CD4-positive, alpha-beta T cell treated with Interleukin-15 for 1 hour (primary cell): ENCODE measurements at regions not wholly inside any gene's neighbourhood (a gene's known extent, or its start where the extent isn't known, plus 50 kb on each side); places are given as distances from the start of the nearest gene placed in this dataset.
"Not testable (repeated sequence)": the region's sequence is repeated elsewhere in the genome, so short reads cannot be mapped to it uniquely, and the experiment has no call there.

Experiments used
- DNase-seq: peaks from one replicate; pipeline ENCODE4 v3.0.0-alpha.2; 2020

DNA sequence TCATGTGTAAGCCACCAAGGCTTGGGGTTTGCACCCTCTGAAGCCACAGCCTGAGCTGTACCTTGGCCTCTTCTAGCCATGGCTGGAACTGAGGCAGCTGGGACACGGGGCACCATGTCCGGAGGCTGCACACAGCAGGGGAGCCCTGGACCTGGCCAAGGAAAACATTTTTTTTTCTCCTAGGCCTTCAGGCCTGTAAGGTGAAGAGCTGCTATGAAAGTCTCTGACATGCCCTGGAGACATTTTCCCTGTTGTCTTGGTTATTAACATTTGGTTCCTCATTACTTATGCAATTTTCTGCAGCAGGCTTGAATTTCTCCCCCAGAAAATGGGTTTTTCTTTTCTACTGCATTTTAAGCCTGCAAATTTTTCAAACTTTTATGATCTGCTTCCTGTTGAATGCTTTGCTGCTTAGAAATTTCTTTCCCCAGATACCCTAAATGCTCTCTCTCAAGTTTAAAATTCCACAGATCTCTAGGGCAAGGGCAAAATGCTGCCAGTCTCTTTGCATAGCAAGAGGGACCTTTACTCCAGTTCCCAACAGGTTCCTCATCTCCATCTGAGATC is 295.8 kb downstream of the LTN1 start:
- no peak for DNase-seq

DNA sequence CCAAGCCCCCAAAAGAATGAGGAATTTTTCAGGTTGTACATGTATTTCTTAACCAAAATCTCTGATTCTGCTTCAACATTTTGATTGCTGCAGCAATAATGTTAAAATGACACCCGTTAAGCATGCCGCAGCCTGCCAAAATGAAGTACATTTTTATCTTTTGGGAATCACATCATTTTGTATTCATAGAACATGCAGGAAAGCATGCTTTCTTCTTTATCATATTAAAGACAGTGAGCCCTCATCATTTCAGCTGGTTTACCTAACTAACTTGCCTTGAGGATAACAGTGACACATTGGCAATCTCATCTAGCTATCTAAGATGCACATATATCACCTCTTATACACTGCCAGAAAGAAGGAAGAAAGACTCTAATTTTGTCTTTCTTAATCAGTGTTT is 299.2 kb downstream of the LTN1 start:
- DNase-seq, result no peak

DNA sequence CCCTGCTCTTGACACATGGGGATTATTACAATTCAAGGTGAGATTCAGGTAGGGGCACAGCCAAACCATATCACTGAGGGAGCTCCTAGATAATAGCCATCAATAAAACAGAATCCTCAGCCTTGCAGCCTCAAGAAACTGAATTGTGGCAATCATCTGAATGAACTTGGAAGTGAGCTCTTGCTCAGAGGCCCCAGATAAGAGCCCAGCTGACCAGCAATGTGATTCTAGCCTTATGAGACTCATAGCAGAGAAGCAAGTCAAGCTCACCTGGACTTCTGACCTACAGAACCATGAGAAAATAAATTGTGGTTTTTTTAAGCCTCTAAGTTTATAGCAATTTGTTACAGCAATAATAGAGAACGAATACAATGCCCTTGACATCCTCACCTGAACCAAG is 302.5 kb downstream of the LTN1 start:
- DNase-seq, result no peak

DNA sequence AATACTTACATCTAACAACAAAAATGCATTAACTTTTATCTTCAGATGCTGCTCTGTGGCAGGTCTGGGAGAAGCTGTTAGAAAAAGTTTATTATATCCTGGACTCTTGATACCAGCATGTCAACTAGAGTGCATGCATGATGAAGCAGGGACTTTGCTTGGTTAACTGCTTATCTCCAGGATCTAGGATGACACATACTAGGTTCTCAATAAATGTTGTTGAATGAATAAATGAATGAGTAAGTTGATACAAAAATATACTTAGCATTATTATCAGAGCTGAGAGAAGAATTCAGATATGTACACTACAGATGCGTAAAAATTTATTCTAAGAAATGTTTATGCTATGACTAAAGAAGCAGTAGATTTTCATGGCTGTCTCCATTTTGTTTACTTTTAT is 304.3 kb downstream of the LTN1 start:
- no peak for DNase-seq

DNA sequence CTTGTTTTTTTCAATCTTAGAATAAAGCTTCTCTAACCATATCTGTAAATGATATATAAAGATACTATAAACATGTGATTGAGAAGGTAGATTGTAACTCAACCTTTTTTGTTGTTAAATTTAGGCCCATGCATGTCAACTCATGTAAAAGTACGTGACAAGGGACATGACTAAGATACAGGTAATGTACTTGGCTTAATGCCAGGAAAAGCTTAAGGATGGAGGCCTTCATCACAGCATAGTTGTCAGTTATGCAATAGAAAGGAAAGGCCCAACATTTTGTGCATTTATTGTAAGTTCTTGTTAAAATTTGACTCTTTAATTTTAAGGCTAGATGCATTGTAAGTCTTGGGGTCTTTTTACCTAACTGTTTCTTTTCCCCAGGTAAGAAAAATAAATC is 305.1 kb downstream of the LTN1 start:
- DNase-seq, result no peak

DNA sequence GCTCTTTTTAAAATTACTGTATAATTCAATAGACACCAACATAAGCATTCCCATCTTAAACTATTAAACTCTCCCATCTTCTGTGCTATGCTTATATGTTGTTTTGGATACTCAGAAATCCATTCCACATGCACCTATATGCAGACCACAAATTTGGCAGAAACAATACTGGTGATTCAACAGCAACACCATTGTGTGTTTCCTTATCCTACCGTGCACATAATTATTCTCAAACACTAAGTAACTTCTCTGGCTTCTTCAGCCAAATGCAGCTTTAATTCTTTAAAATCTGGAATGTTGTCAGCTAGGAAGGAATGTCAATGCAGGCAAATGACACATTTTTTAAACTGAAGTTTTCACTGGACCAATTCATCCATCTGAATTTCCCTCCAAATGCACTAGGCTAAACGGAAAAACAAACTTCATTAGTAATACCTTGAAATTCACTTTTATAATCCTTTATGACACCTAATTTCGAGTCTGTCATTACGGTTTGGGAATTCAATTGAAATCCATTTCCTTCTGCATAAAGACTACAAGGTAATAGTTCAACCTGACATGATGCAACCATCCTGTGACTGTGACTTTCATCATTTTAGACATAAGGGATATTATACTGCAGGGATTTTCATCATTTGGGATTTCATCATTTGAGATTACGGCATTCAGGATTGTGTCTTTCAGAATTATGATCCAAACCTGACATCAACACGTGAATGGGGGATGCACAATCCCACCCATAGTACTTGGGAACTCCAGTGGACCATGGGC is 308.5 kb downstream of the LTN1 start:
- DNase-seq, result no peak

DNA sequence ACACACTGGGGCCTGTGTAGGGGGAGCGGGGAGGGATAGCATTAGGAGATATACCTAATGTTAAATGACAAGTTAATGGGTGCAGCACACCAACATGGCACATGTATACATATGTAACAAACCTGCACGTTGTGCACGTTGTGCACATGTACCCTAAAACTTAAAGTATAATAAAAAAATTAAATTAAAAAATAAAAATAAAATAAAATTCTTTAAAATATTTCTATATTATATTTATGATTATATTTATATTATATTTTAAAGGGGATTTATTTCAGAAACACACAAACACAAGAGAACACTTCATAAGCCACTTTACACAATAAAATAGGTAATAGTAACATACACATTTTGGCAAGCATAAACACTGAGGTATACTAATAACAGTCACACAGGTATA is 309.8 kb downstream of the LTN1 start:
- DNase-seq, result not testable (repeated sequence)

- DNase-seq, result not testable (repeated sequence)
These were observed 315.6 kb downstream of the LTN1 start for GRCh38 chr21:28677096-28677495.

- no peak for DNase-seq
These were observed 317.2 kb downstream of the LTN1 start for GRCh38 chr21:28675331-28676041.

- no peak for DNase-seq
These were observed 317.9 kb downstream of the LTN1 start for GRCh38 chr21:28674763-28675162.

GRCh38 chr21:28671549-28672195 is 321.0 kb downstream of the LTN1 start:
- no peak for DNase-seq

DNA sequence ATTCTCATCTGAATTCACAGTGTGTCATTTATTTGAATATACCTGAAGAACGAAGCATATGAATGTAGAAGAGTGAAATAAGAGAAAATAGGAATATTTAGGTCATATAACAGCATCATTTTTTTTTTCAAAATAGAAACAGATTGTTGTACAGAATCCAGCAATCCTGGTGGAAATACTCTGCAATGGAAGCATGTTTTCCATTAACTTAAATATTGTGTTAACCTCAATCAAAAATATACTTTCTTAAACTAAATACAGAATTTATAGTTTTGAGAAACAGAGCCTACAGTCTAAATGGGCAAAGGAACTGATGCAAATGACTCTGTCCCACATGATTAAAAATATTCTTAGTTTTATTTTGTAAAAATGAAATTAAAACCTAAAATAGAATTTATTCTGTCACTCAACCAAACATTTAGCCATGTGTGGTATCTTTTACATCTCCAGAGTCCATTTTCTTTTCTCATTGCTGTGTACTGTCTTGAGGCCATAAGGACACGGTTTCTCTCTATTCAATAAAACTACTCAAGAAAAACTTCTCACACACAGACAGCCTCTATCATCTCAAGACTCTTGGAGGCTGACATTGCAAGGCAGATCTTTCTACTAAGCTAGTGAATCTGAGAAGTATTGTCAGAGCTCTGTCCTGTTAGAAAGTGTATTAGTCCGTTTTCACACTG is 322.6 kb downstream of the LTN1 start:
- DNase-seq, result no peak

DNA sequence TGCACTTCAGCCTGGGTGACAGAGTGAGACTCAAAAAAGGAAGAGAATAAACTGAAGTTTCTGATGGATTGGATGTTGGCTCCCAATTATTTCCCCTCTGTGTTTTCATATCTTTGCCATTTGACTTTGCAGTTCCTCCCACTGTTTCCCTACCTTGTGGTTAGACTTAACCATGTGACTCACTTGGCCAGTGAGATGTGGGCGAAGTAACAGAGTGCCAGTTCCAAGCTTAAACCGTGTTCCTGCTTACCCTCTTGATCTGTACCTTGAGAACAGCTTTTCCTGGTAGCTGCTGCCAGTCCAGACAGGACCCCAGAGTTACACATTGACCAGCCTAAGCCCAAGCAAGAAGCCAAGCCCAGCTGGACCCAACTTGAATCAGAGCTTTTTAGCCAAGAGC is 323.4 kb downstream of the LTN1 start:
- no peak for DNase-seq

DNA sequence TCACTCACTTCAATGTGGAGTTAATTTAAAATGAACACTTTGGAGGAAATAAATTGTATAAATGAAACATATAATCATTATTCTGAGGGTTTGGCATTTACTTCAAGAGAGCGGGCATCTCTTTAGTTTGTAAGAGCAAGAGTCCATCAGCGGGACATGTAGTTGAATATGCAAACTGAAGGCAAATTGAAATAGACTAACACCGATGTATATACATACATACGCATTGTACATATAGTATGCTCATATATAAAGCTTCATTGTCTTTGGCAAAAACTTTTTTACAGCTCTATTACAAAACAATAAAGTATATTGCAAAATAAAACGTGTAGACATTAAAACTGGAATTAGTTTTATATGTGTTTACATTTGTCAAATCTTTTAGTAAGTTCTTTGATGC is 328.9 kb downstream of the LTN1 start:
- no peak for DNase-seq

- no peak for DNase-seq
These were observed 329.5 kb downstream of the LTN1 start for GRCh38 chr21:28663111-28663693.

DNA sequence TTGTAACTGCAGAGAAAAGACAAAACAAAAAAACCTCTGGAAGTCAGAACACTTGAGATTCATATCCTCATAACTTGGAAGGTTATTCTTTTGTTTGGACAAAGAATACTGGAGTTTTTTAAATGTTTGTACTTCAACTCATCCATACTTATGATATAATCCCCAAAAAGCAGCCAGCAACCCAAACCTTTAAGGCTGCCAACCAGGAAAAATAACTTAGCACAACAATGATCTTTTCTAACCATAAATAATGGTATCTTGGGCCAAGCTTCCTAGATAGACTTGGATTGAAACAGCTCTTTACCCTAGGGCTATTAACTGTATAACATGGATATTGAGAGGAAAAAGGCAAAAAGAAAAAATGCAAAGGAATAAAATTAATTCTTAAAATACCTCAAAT is 335.1 kb downstream of the LTN1 start:
- no peak for DNase-seq

- DNase-seq, result no peak
These were observed 337.2 kb downstream of the LTN1 start for GRCh38 chr21:28655471-28655870.

- DNase-seq, result no peak
These were observed 338.3 kb downstream of the LTN1 start for GRCh38 chr21:28654406-28654805.

DNA sequence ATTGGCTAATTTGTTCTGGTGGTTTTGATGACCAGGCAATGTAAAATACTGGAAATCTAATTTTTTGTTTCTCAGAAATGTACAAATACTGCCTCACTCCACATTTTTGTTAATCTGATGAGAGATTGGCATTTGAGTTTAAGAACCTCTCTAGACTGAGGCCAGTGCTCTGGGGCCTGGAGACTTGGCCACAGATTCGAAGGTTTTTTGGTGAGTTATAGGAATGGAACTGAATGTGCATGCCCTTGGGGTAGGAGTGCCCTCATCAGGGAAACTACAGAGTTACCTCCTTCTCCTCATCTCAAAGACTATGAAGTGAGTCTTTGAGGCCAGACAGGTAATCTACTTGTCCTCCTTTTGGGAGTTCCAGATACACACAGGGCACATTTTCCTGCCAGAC is 347.9 kb downstream of the LTN1 start:
- no peak for DNase-seq

- DNase-seq, result no peak
These were observed 349.8 kb downstream of the LTN1 start for GRCh38 chr21:28642891-28643290.

DNA sequence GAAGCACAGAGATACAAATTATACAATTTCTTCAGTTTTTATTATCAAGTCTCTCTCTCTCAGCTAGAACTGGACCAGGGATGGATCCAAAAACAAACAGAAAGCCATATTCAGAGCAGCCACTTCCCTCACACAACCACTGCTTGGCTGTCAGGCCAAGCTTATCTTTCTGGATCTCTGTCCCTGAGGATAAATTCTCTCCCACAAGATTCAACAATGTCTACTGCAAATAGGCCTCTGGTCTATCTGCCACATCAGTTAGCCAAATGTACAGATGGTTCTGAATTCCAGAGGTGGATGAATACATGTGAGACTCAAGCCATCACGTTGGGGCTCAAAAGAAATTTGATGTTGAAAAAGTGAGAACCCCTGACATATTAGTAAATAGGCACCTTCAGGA is 350.9 kb downstream of the LTN1 start:
- no peak for DNase-seq

GRCh38 chr21:28640326-28640725 is 352.4 kb downstream of the LTN1 start:
- DNase-seq, result no peak

DNA sequence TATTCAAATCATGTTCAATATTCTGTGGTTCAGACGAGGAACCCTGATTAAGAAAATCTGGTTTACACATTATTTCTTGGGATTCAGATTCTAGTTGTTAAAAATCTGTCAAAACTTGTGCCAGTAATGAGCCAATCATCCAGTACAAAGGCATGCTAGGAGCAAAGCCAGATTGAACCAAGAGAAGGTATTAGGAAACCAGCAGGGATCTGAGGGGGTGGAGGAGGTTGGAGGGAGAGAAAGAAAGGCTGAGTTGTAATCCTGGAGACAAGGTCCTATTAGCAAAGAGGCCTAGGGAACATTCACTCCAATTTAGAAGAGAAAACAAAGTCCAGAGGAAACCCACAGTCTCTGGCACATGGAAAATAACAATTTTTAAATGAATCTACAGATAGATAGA is 352.9 kb downstream of the LTN1 start:
- no peak for DNase-seq
